H4 (cell line): ENCODE measurements at regions not wholly inside any gene's neighbourhood (a gene's known extent, or its start where the extent isn't known, plus 50 kb on each side); places are given as distances from the start of the nearest gene placed in this dataset.
A peak's percentile ranks its signal among the peaks of the same experiment; 100 is the strongest.

Source experiments
- DNase-seq: peaks from one replicate; pipeline ENCODE4 v3.0.0-alpha.2; 2015; ENCODE audit warnings: low spot score

DNA sequence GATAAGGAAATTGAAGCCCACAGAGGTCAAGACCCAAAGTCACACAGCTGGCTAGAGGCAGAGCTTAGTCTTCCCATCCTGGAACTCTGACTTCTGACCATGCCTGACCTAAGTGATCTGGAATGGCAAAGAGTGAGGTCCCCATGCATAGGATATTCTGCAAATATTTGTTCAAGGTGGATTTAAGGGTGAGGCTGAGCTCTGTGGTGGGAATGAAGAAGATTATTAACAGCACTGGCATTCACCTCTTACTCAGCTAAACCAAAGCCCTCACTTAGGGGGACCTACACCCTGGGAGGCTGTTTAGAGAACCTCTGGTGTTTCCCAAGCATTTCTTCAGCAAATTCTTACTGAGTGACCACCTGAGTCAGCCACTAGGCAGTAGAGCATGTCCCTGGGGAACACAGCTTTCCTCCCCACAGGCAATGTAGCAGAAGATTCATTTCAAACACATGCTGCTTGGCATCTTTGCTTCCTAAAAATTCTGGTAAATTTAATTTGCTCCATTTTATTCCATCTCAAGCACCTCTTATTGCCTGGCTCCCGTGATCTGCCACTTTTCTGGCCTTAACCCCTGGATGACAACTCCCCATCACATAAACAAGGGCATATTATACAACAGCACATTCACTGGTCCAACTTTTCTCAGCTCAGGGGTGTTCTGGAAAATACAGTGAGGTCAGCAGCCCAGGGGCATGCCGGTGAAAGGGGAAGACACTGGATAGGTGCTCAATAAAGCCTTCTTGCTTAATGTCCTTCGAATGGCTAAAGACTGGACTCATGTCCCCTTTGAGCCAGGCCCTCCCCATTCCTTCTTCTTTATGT is 176.0 kb downstream of the ABHD5 start:
- peak; percentile 13 for DNase-seq

DNA sequence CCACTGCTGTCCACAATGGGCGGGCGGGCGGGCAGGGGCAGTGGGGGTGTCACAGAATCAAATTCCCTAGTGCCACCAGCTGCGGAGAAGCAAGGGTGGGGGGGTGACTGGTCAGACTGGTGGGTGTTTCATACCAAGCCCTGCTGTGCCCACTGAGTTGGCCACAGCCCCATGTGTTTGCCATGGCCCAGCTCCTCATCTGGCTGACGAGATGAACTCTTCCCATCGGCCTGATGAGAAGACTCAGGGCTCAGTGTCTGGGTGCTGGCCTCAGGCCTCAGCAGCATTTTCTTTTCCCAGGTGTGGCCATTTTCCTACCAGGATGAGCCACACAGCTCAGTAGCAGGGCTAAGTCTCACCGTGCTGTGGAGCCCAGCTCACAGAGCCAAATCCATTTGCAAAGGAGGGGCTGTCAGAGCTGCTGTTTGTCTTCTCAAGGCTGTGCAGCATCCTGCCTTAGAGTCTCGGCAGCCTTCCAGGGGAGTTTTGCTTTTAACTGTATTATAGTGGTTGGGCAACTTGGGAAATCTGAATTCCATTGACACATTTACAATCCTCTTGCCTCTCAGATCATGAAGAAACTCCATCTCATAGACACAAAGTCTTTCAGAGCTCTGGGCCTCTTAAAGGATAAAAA is 176.8 kb downstream of the ABHD5 start:
- DNase-seq: no peak

DNA sequence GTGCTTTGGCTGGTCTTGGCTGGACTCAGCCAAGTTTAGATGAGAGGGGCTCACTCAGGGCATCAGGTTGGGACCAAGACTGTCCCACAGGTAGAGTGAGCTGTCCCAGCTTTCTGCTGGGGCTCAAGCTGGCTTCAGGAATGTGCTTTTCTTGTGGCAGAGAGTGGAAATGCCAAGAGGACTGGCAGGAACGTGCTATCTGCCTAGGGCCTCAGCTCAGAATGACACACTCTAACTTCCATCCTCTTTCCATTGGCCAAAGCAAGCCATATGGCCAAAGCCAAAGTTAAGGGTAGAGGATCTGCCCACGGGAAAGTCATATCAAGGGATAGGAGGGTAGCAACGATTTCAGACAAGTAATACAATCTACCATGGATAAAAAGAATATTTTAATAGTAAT is 178.8 kb downstream of the ABHD5 start:
- DNase-seq: no peak

DNA sequence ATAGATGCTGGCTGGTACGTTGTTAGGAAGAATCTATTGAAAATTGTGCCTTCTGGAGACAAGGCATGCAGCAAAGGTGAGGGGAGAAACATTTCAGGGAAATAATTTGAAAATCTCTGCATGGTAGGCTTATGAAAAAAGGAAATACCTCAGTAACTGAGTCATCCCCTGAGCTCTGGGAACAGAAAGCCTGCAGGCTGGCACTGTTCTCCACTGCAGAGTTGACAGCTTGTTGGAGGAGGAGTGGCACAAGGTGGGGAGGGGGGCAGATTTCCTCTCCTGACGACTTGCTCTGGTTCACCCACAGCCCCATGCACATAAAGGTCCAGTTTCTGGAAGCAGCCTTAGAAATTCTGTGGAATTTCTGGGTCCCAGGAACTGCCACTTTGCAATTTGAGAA is 179.4 kb downstream of the ABHD5 start:
- peak; percentile 36 for DNase-seq

DNA sequence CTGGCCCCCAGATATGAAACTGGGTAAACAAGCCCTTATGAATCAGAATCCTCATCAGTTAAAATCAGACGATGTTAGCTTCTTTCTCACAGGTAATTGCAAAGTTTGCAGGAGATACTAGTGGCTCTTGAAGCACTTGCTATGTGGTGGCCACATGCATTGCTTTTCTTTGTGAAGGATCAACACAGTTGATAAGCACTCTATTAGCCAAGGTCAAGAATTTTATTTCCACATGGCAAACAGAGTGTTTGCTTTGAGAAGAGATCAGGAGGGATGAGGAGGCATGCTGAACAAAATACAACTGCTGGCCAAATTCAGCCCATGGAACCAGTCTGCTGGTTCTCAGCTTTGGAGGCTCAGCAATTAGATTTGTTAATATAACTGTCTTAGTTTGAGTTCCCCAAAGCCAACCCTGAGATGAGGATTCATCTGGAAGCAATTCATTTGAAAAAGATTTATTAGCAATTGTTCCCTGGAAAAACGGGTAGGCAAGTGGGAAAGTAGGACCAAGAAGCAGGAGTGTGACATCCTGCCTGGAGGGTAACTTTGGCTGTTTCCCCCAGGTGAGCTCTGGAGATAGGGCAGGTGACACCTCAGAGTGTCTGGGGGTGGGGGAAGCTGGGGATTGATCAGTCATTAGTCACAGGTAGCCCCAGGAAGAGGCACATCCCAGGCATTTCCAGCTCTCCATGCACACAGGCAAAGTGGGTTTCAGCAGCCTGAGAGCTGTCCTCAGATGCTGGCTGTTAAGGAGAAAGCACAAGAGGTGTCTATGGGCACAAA is 180.3 kb downstream of the ABHD5 start:
- DNase-seq: no peak

DNA sequence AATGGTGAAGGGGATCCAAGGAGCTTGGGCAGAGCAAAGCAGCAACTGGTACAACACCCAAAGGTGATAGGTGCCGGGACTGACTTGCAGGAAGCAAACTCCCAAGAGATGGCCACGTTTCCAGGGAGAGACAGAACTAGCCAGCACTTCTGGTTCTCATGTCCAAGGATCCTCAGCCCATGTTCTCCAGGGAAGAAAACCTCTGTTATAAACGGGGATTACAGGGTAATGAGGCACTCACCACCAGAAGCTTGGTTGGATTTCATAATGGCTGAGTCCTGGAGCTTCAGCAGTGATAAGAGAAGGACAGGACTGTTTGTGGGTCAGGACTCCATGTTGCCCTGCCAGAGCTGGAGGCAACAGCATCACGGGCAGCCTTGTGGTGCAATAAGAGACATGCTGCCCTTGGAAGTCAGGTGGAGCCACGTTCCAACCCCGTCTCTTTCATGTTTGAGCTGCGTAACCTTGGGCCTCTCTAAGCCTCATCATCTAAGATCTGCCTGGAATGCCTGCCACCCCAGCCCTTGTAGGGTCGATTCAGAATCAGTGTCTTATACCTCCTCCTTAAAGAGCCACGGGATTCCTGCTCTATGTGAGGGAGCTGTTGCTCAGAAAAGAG is 181.0 kb downstream of the ABHD5 start:
- no peak for DNase-seq

DNA sequence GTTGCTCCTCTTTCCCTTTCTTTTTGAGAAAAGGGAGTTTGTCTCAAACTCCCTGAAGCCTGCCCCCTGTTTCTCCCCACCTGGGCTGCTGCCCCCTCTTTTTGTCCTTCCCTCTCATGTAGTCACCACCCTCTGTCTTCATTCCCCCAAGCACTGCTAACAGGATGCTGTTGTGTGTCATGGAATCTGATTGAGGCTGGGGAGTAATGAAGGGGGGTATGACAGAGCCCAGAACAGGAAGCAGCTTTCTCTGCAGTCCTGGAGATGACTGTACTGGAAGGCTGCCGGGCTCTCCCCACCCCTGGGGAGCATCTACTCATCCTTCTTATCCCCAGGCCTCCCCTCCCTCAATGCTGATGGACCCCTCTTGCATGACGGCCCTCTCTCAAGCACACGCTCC is 181.6 kb downstream of the ABHD5 start:
- DNase-seq: peak; percentile 49

DNA sequence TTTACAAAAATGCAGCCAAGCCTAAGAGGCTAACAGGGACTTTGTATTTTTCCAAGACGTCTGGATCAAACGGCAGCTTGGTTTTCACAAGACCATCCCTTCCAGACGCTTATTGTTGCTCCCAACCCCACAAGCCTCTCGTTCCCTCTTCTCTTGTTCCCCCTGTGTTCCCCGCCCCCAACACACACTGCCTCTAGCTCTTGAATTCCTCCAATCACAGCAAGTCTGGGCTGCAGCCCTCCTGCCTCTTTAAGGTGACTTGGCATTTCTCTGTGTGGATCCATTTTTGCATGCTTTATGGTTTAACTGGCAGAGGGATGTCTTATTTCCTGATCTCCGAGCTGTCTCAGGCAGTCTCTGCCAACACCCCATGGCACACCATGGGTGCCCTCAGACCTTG is 182.2 kb downstream of the ABHD5 start:
- peak; percentile 66 for DNase-seq

DNA sequence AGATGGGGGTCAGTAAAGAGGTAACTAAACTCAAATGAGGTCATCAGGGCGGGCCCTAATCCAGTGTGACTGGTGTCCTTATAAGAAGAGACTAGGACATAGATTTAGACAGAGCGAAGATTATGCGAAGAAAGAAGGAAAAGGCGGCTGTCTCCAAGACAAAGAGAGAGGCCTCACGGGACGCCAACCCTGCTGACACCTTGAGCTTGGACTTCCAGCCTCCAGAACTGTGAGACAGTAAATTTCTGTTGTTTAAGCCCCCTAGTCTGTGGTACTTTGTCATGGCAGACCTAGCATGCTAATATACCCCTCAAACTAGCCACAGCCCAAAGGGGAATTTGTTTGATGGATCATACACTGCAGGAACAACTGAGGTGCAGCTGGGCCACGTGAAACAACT is 183.0 kb downstream of the ABHD5 start:
- DNase-seq: no peak

DNA sequence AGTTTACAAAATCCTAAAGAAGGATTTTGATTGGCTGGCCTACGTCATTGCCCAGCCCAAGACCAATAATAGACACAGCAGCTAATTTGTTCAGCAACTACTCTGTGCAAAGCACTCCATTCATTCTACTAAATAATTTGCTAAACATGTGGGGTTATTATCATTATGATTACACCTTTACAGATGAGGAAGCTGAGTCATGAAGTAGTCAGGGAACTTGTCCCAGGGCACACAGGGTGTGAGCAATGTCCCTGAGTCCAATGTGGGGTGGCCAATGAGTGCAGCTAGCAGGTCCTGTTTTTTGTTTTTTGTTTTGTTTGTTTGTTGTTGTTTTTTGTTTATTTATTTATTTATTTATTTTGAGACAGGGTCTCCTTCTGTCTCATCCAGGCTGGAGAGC is 183.6 kb downstream of the ABHD5 start:
- no peak for DNase-seq

DNA sequence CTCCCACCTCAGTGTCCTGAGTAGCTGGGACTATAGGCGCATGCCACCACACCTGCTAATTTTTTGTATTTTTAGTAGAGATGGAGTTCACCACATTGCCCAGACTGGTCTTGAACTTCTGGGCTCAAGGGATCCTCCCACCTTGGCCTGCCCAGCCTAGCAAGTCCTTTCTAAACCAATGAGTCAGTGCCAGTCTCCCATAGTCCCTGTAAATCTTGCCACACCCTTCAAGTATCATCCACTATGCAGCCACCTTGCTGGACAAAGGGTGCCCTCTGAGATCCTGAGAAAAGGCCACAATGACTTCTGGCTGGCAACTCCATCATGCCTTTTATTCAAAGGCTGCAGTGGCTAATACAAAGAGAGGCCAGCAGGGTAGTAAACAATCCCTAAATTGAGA is 184.0 kb downstream of the ABHD5 start:
- no peak for DNase-seq

DNA sequence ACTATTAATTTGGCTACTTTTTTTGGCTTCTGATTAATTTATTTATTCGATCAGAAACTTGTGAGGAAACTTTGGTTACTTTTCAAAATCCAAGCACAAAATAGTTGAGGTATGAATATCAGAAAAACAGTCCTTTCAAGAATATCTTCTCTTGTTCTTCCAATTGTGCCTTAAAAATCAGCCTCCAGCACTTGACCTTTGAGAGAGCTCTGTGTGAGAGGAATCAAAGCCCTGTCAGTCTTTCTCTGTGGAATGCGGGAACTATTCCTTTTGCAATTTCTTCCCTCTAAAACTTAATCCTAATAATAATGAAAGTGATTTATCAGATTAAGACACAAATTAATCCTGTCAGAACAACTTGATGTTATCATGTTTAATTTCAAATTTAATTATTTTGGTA is 185.9 kb downstream of the ABHD5 start:
- no peak for DNase-seq

DNA sequence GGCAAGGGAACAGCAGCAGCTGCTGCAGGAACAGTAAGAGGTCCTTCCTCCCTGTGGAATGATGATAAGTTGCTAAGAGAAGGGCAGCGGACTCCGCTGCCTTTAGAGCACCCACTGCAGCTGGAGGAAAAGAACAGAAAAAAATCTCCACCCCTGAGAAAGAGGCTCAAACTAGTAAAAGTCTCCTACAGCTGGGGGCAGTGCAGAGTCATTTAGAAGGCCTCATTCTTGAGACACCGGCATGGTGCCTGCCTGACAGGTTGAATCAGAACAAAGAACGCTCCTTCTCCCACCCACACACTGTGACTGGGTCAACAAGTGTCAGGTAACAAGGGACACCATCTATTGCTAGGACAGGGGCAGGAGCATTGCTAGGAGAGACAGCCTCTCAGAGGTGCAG is 188.4 kb downstream of the ABHD5 start:
- DNase-seq: no peak

DNA sequence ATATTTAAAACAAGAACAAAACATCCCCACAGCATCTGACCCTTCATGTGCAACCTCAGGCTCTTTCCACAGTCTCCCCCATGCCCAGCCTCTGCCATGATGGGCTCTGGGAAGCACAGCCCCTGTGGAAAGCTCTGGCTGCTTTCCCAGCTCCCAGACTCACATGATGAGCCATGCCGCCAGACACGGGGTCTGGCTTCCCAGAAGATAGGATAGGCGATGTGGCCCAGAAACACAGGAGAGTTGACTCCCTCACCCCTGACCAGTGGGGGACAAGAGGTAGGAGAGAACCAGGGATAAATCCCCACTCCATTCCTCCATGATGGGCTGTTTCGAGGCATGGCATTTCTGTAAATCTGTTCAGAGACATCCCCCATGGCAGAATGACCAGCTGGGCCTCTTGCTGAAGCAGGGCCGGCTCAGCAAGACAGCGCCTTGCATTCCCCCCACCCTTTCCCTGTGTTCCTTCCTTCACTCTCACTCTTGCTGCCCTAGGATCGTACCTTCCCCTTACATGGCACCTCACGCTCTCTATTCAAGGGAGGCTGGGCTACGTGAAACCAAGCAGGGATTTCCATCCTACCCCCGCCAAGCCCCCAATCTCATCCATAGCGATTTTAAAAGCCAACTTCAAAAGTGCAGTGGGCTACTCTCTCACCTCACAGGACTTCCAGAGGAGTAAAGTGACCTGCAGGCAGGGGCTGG is 192.4 kb downstream of the ABHD5 start:
- no peak for DNase-seq

DNA sequence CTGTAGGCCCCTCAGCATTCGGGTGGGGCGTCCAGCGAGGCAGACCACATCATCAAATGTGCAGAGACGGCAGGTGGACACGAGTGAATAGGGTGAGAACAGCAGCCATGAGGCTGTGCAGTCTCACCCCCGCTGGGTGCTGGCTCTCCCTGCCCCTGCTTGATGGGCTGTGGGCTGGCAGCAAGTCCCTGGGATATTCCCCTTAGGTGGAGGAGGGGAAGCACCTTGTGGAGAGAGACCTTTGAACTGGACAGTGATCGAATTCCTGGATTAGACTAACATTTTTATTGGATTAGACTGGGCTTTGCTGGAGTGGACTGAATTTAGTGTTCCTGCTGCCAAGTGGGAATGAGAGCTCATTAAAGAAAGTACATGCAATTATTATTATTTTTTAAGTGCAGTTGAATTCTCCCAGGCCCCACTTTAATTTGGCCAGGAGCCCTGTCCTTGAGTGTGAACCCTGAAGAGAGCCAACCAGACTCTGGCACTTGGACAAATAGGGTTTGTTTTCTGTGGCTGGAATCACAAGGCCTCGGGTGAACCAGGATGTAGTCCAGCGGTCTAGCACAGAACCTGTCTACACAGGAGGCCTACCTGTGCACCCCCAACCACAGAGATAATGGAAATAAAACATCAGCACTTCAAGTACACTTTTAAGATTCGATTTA is 193.1 kb downstream of the ABHD5 start:
- no peak for DNase-seq

DNA sequence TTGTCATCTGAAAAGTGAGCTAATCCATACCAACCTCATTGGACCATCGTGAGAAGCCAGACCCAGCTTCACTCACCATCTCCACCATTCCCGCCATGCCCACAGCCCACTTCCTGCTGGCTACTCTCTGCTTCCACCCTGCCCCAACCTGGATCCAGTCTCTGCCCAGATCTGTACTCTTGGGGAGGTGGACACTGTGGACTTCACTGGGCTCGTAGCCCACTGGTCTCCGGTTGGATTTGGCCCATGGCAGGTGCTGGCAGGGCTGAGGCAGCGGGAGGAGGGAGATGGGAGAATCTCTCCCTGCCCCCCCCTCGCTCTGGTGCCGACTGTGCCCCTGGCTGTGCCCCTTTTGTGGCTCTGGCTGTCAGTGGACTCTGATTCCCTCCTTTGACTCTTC is 193.8 kb downstream of the ABHD5 start:
- no peak for DNase-seq

DNA sequence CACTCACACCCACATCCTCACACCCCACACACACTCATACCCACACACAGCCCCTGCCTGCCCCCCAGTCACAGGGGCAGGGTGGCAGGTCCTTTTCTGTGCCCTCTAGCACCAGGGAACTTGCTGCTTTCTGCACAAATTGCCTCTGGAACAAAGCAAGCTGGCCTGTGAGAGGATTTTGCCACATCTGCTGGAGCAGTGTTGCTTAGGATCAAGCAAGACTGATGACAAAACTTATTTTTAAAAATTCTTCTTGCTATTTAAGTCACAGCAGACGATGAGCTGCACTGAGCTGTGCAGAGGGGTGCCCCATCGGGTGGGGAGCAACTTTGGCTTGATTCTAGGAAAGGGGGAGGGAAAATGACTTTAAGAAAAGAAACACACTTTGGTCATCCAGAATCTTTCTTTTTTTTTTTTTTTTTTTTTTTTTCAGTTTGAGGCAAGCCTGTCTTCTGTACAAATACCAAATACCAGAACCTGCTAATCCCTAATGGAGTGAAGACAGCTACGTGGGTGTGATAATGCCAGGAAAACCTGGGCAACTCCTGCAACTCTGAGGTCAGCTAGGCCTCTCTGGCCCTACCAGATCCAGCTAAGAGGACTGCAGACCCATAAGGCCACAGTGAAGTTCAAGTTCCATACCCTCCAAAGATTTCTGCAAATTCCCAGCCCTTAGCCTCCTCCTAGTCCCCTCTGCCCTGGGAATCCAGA is 195.3 kb downstream of the ABHD5 start:
- DNase-seq: no peak

DNA sequence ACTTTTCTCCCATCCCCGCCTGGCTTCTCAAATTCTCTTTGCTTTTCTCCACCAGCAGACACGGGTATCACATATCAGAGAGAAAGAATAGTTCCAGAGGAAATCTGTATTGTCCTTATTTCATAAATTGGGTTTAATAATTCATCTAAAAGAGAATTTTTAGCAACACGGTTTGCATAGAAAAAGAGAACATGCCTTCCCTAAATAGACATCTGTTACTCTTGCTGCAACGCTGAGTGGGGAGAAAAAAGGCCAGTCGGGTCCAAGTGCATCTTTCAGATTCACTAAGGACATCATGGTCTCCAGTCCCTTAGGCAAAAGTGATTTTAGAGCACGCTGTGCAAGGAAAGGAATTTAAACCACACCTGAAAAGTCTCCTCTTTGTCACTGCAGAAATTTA is 201.3 kb downstream of the ABHD5 start:
- no peak for DNase-seq

DNA sequence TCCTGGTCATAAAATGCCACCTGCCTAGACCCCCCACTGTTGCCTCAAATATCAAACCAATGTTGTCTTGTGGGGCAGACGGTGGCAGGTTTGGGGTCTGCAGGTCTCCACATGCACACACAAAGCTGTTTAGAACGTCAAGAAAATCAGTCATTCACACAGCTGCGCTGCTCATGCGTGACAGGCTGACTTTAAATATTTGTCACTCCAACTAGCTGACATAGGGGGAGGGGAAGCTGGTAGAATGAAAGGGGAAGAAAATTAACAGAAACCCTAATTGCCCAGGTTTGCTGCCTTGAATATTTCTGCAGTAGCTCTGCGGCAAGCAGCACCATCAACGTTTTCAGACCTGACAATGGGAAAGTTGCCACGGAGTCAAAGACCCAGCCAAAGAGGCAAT is 201.8 kb downstream of the ABHD5 start:
- no peak for DNase-seq

DNA sequence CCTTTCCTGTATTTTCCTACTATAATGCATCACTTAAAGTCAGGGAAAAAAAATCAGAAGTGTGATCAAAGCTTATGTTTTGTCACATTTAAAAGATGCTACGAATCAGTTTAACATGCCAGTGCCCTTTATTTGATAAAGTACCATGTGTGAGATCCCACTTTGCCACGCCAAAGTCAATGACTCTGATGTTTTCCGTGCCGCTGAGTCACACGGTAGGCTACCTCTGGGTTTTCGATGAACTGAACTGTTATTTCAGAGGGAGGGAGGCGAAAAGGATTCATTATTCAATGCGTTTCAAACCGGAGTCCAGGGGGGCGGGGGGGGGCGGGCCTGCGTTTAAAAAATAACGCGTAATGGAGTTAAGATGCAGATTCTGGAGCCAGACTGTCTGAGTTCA is 203.0 kb downstream of the ABHD5 start:
- no peak for DNase-seq
